ENCODE measurements at regions not wholly inside any gene's neighbourhood (a gene's known extent, or its start where the extent isn't known, plus 50 kb on each side); places are given as distances from the start of the nearest gene placed in this dataset.

DNA sequence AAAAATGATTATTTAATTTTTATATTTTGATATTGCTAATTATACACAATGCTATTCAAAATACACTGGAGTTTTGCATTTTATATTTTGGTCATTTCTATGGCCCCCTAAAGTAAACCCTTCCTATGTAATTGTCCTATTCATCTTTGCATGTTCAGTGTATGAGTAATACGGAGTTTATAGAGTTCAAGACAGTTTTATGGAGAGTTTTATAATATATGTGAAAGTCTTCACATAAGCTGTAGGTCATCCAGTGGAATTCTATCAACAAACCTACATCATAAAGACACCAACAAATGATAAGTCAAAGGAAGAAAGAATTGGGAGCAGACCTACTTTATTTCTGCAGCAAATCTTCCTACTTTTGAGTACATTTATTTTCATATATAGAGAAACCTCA lies 1200.4 kb upstream of the EPHA6 start:
- DNase-seq = no peak
- 72 to 82% methylated on average over 1 of the region's 1 CpG for WGBS, 2 donors

DNA sequence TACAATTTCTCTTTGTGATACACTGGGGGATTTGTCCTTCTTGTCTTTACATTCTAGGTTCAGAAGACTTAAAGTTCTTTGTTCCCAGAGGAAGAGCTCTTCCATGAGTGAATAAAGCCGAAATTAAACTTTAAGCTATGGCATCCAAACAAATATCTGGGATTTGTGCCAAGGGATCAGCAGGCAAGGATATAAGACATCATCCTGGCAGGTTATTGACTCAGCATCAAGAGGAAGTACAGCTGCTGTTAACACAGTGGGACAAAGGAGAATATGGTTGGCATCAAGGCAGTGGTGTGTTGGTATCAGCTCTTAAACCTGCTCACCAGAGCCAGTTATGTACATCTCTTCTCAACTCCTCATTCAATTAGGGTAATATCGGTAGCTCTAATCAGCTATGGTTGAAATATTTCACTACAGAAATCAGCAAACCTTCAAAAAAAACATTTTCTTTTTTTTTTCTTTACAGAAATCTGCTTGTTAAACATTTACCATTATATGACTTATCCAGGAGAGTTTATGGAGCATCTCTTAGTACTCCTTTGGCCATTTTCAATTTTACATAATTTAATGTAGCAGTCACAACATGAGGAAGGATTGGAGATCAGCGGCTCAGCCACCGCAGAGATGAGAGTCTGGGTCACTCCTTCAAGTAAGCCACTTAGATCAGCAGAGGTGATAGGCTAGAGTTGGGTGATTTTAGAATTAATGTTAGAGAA lies 1198.6 kb upstream of the EPHA6 start:
- no peaks in the 10 kb centered on the region for H3K4me1 ChIP-seq
- DNase-seq (no peak), ATAC-seq (no peak)
- no peaks in the 10 kb centered on the region for H3K36me3 ChIP-seq
- H3K9me3 ChIP-seq = no peaks in the 10 kb centered on the region
- H3K27ac ChIP-seq = no peak overlapping the region
- H3K4me3 ChIP-seq = no peak overlapping the region
- H3K27me3 ChIP-seq = no peaks in the 10 kb centered on the region
- intact Hi-C loops (cut with DNase I) = no loop called here
- TF ChIP-seq, protein P1, sequence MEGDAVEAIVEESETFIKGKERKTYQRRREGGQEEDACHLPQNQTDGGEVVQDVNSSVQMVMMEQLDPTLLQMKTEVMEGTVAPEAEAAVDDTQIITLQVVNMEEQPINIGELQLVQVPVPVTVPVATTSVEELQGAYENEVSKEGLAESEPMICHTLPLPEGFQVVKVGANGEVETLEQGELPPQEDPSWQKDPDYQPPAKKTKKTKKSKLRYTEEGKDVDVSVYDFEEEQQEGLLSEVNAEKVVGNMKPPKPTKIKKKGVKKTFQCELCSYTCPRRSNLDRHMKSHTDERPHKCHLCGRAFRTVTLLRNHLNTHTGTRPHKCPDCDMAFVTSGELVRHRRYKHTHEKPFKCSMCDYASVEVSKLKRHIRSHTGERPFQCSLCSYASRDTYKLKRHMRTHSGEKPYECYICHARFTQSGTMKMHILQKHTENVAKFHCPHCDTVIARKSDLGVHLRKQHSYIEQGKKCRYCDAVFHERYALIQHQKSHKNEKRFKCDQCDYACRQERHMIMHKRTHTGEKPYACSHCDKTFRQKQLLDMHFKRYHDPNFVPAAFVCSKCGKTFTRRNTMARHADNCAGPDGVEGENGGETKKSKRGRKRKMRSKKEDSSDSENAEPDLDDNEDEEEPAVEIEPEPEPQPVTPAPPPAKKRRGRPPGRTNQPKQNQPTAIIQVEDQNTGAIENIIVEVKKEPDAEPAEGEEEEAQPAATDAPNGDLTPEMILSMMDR (IDR thresholded peaks at IDR 0.05) = no peak
- 79 to 85% methylated on average over 4 of the region's 4 CpGs for WGBS, 2 donors

More for the DNA sequence above, 1200.4 kb upstream of the EPHA6 start:
- TF ChIP-seq, protein P1 (IDR thresholded peaks at IDR 0.05) = no peak
- H3K9me3 ChIP-seq = peaks cover 0 to 4% (median 0%) of the 10 kb centered on the region in 11 donors
- intact Hi-C loops (cut with DNase I) = no loop called here
- no peaks in the 10 kb centered on the region for H3K4me1 ChIP-seq
- H3K4me3 ChIP-seq = no peak overlapping the region
- no peaks in the 10 kb centered on the region for H3K36me3 ChIP-seq
- no peaks in the 10 kb centered on the region for H3K27me3 ChIP-seq
- ATAC-seq = no peak
- no peak overlapping the region for H3K27ac ChIP-seq

DNA sequence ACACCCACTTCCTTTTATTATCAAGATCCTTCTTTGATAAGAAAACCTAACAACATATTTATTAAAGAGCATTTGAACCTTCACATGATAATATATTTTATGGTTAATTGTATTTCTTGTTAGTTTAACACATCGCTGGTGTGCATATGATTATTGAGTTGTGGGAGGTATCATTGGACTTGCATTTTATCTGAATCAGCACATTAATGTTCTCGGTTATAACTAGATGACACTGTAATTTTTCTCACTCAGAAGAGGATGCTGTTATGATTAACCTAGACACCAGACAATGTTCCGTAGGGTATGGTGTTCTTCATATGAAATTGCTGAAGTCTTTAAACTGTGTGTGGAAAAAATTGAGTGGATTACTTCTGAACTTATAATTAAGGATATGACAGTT lies 1188.3 kb upstream of the EPHA6 start:
- 84 to 88% methylated on average over 3 of the region's 3 CpGs for WGBS, 2 donors
- Histone ChIP-seq H3K36me3 (no peaks in the 10 kb centered on the region), H3K4me3 (no peak overlapping the region), H3K4me1 (no peaks in the 10 kb centered on the region), H3K9me3 (no peaks in the 10 kb centered on the region), H3K27ac (no peak overlapping the region), H3K27me3 (no peaks in the 10 kb centered on the region)
- TF ChIP-seq, protein P1 (IDR thresholded peaks at IDR 0.05) = no peak
- intact Hi-C loops (cut with DNase I) = no loop called here
- ATAC-seq = no peak
- no peak for DNase-seq

DNA sequence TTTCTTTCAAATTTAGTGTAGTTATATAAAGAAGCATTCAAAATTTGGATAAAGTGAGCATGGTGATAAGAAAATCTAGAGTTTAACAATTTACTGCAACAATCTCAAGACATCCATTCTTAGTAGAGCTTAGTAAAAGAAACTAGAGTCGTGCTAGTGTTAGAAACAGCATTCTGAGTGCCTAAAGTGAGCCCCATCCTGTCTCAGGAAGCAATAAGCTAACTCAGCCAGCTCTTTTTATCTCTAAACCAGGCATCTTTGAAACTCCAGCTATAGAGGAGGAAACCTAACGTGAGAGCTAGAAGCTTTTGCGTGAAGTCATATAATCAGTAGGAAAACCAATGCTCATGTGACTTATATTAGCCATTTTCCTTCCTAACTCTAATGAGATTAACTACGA lies 1187.1 kb upstream of the EPHA6 start:
- H3K4me3 ChIP-seq = no peak overlapping the region
- no peaks in the 10 kb centered on the region for H3K9me3 ChIP-seq
- no peak overlapping the region for H3K27ac ChIP-seq
- 42 to 58% methylated on average over 4 of the region's 4 CpGs for WGBS, 2 donors
- ATAC-seq (no peak), DNase-seq (no peak)
- TF ChIP-seq, protein P1 (IDR thresholded peaks at IDR 0.05) = no peak
- intact Hi-C loops (cut with DNase I) = no loop called here
- H3K27me3 ChIP-seq = no peaks in the 10 kb centered on the region
- no peaks in the 10 kb centered on the region for H3K4me1 ChIP-seq
- no peaks in the 10 kb centered on the region for H3K36me3 ChIP-seq

All from heart right ventricle (tissue), 16 donors.